Testis (tissue), 2 donors: ENCODE measurements at regions not wholly inside any gene's neighbourhood (a gene's known extent, or its start where the extent isn't known, plus 50 kb on each side); places are given as distances from the start of the nearest gene placed in this dataset.

Source experiments
- CTCF ChIP-seq, 3 experiments: fragments of 450-650 bp in 2 of 3; fragments of 200-600 bp in 1 of 3; sonication (generic) in 1 of 3; IDR thresholded peaks; one replicate each; pipeline ENCODE4 v1.5.1; 2016 to 2019; ENCODE audit warnings: antibody characterized with exemption in 3 of 3, mild to moderate bottlenecking in 2 of 3, moderate library complexity in 1 of 3
- POLR2A ChIP-seq: fragments of 450-650 bp; IDR thresholded peaks from one replicate; pipeline ENCODE4 v1.6.1; 2017; ENCODE audit warnings: antibody characterized with exemption, mild to moderate bottlenecking, moderate library complexity

- TF ChIP-seq CTCF (IDR thresholded peaks at IDR 0.05) (no peak), POLR2A (no peak)
Observed at GRCh38 chr11:30111786-30112185, 95.0 kb upstream of the KCNA4 start.
